A673 (cell line): ENCODE measurements at regions not wholly inside any gene's neighbourhood (a gene's known extent, or its start where the extent isn't known, plus 50 kb on each side); places are given as distances from the start of the nearest gene placed in this dataset.

Experiments
- EZH2 ChIP-seq: fragments of 200-600 bp; sonication (generic); IDR thresholded peaks from 2 replicates; pipeline ENCODE4 v1.6.1; 2017; ENCODE audit warnings: borderline replicate concordance, low read depth, mild to moderate bottlenecking, mixed read lengths, antibody characterized with exemption, low read length; ENCODE audit not compliant: poor library complexity, severe bottlenecking
- TF ChIP-seq, protein P1 (sequence below): fragments of 300-800, 200-600 bp; sonication (generic); conservative IDR thresholded peaks from 2 replicates; pipeline ENCODE4 v1.5.1; 2017; ENCODE audit warnings: low read depth, mild to moderate bottlenecking, antibody characterized with exemption, low read length, moderate library complexity, mixed read lengths

GRCh38 chr1:38585460-38585859 lies 274.1 kb downstream of the RRAGC start:
- TF ChIP-seq, protein P1, sequence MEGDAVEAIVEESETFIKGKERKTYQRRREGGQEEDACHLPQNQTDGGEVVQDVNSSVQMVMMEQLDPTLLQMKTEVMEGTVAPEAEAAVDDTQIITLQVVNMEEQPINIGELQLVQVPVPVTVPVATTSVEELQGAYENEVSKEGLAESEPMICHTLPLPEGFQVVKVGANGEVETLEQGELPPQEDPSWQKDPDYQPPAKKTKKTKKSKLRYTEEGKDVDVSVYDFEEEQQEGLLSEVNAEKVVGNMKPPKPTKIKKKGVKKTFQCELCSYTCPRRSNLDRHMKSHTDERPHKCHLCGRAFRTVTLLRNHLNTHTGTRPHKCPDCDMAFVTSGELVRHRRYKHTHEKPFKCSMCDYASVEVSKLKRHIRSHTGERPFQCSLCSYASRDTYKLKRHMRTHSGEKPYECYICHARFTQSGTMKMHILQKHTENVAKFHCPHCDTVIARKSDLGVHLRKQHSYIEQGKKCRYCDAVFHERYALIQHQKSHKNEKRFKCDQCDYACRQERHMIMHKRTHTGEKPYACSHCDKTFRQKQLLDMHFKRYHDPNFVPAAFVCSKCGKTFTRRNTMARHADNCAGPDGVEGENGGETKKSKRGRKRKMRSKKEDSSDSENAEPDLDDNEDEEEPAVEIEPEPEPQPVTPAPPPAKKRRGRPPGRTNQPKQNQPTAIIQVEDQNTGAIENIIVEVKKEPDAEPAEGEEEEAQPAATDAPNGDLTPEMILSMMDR = no peak
- TF ChIP-seq EZH2 = no peak
